A549 (cell line): ENCODE measurements at regions not wholly inside any gene's neighbourhood (a gene's known extent, or its start where the extent isn't known, plus 50 kb on each side); places are given as distances from the start of the nearest gene placed in this dataset.

Source experiments
- ATAC-seq, 2 experiments: fragments of 200-7000 bp in 1 of 2; fragments of >200 bp in 1 of 2; cut with Nextera tagmentation in 1 of 2; cut with Tn5 transposase in 1 of 2; 3 replicates each; pipeline versions ENCODE4 v1.8.0 to v1.9.1; 2018 to 2020; ENCODE audit warnings: mild to moderate bottlenecking in 1 of 2, moderate library complexity in 1 of 2
- CTCF ChIA-PET: fragments of 300-600 bp; sonication (Branson Sonifier 250); formaldehyde crosslinking; extraction: SDS; loops from one replicate; lab custom pipeline; 2021; ENCODE audit warnings: antibody characterized with exemption, inconsistent platforms; lab: Yijun Ruan, JAX
- POLR2A ChIA-PET: fragments of 350-600 bp; formaldehyde crosslinking; extraction: SDS; loops from one replicate; lab custom pipeline; 2021; ENCODE audit warnings: antibody characterized with exemption, inconsistent platforms; lab: Yijun Ruan, JAX
- DNase-seq, 2 experiments: peaks; one replicate each; pipeline versions ENCODE4 v3.0.0 to v3.0.0-alpha.2; 2011 to 2016; ENCODE audit warnings: low read depth in 1 of 2, low spot score in 1 of 2
- FAIRE-seq: peaks from 2 replicates; lab custom pipeline; 2011; peaks lifted over from hg19 to GRCh38; lab: Jason Lieb, UNC
- H3K27ac ChIP-seq, 2 experiments: fragments of >200 bp; sonication (Bioruptor Twin); formaldehyde crosslinking; 3 replicates each; pipeline ENCODE4 v1.5.1; 2016 to 2017
- H3K4me1 ChIP-seq: fragments of >200 bp; sonication (Bioruptor Twin); formaldehyde crosslinking; 3 replicates; pipeline ENCODE4 v1.6.1; 2016
- H3K4me2 ChIP-seq: fragments of >200 bp; sonication (Bioruptor Twin); formaldehyde crosslinking; 3 replicates; pipeline ENCODE4 v1.6.1; 2016
- H3K4me3 ChIP-seq: fragments of >200 bp; sonication (Bioruptor Twin); formaldehyde crosslinking; 3 replicates; pipeline ENCODE4 v1.5.1; 2016
- H3K9me3 ChIP-seq: fragments of >200 bp; sonication (Bioruptor Twin); formaldehyde crosslinking; 3 replicates; pipeline ENCODE4 v1.6.1; 2016
- BHLHE40 ChIP-seq: IDR thresholded peaks from 2 replicates; pipeline ENCODE4 v1.6.1; 2012; ENCODE audit warnings: low read depth, low read length, inconsistent platforms
- CBX8 ChIP-seq: fragments of 200-600 bp; sonication (generic); IDR thresholded peaks from 2 replicates; pipeline ENCODE4 v1.6.1; 2016
- GATA3 ChIP-seq: IDR thresholded peaks from 2 replicates; pipeline ENCODE4 v1.6.1; 2012; ENCODE audit warnings: borderline replicate concordance
- HDAC2 ChIP-seq: fragments of 200-600 bp; sonication (generic); IDR thresholded peaks from 2 replicates; pipeline ENCODE4 v1.6.1; 2016
- HEYL ChIP-seq: fragments of 250-450 bp; sonication (Bioruptor Pico); IDR thresholded peaks from 2 replicates; pipeline ENCODE4 v1.8.0; 2021; ENCODE audit warnings: mild to moderate bottlenecking, moderate library complexity
- HOXA7 ChIP-seq: fragments of 250-450 bp; sonication (Bioruptor Pico); IDR thresholded peaks from 2 replicates; pipeline ENCODE4 v1.5.0; 2020; ENCODE audit warnings: mild to moderate bottlenecking, moderate library complexity
- HOXB13 ChIP-seq: fragments of 250-450 bp; sonication (Bioruptor Pico); IDR thresholded peaks from 2 replicates; pipeline ENCODE4 v1.5.0; 2020; ENCODE audit warnings: low read depth, mild to moderate bottlenecking, moderate library complexity
- JUNB ChIP-seq: fragments of >200 bp; sonication (Bioruptor Twin); formaldehyde crosslinking; IDR thresholded peaks from 2 replicates; pipeline ENCODE4 v1.6.1; 2016
- MAZ ChIP-seq: fragments of 150-350 bp; IDR thresholded peaks from 2 replicates; pipeline ENCODE4 v1.6.1; 2014; ENCODE audit warnings: antibody characterized with exemption, low read depth, low read length, borderline replicate concordance
- MYC ChIP-seq: IDR thresholded peaks from 2 replicates; pipeline ENCODE4 v1.6.1; 2012; ENCODE audit warnings: mild to moderate bottlenecking, inconsistent platforms, low read length, improper control_type of control experiment, borderline replicate concordance
- NFE2L2 ChIP-seq: fragments of 150-350 bp; conservative IDR thresholded peaks from 2 replicates; pipeline ENCODE4 v1.6.1; 2014; ENCODE audit warnings: low read length
- RCOR1 ChIP-seq: fragments of 150-350 bp; IDR thresholded peaks from 2 replicates; pipeline ENCODE4 v1.6.1; 2014; ENCODE audit warnings: antibody characterized with exemption, low read length, low read depth
- SMC3 ChIP-seq: fragments of >200 bp; sonication (Bioruptor Twin); formaldehyde crosslinking; IDR thresholded peaks from 3 replicates; pipeline ENCODE4 v1.6.1; 2018; ENCODE audit warnings: inconsistent platforms
- TFCP2L1 ChIP-seq: fragments of 250-450 bp; sonication (Bioruptor Pico); IDR thresholded peaks from 2 replicates; pipeline ENCODE4 v1.5.0; 2021; ENCODE audit warnings: mild to moderate bottlenecking
- TP53 ChIP-seq: fragments of 250-450 bp; sonication (Bioruptor Pico); IDR thresholded peaks from 2 replicates; pipeline ENCODE4 v1.5.0; 2021; ENCODE audit warnings: mild to moderate bottlenecking, moderate library complexity
- ZNF302 ChIP-seq: fragments of 250-450 bp; sonication (Bioruptor Pico); IDR thresholded peaks from 2 replicates; pipeline ENCODE4 v1.9.0; 2021; ENCODE audit warnings: inconsistent platforms, mild to moderate bottlenecking, moderate library complexity
- ZSCAN20 ChIP-seq: fragments of 250-450 bp; sonication (Bioruptor Pico); IDR thresholded peaks from 2 replicates; pipeline ENCODE4 v1.8.0; 2022; ENCODE audit warnings: mild to moderate bottlenecking, moderate library complexity
- WGBS: methylation state at CpG from one replicate; pipeline ENCODE4 v1.1.6; 2017; ENCODE audit errors: missing lambda C conversion rate; 5-methylcytosine and 5-hydroxymethylcytosine counted together
- TF ChIP-seq, protein P1 (sequence below): fragments of 250-450 bp; sonication (Bioruptor Pico); IDR thresholded peaks from 2 replicates; pipeline ENCODE4 v1.5.0; 2021; ENCODE audit warnings: mild to moderate bottlenecking, moderate library complexity, borderline replicate concordance
- TF ChIP-seq, protein P2 (sequence below): IDR thresholded peaks from 2 replicates; pipeline ENCODE4 v1.6.1; 2012

DNA sequence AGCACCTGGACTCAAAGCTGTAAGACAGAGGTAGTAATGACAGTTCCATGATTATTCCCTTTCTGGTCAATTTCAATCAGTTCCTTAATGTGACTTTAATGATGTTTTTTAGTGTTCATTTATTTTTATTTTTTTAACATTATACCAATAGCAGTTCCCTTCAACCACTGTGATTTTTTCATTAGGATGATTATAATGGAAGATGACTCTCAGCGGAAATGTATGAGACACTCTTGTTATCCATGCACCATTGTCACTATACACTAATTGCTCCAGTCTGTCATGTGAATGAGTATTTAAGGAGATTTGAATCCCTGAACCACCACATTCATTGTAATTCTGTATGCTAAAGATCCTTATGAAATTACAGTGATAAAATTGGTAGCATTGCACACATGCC is 2102.3 kb upstream of the AGA start (continued):
- TF ChIP-seq MAZ: no peak
- no peak for TF ChIP-seq SMC3
- TF ChIP-seq GATA3: no peak

DNA sequence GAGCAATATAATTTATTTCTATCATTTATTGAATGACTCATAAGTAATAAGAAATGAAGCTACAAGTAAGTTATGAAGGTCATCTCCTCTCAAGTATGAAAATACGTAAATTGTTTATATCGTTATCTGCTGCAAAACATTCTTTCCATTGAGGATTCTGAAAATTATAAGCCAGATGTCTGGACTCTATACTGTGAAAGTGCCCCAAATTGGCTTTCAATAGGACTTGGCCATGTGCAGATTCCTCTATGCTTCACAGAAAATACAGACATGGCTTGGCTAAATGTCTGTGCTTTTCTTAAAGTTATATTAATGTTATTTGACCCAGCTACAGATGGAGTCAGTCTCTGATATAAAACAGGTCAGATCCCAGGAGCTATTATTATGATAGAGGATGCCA is 2109.9 kb upstream of the AGA start:
- ChIA-PET POLR2A (no interaction called here), CTCF (no interaction called here)
- no peak for TF ChIP-seq MYC
- no peak for TF ChIP-seq SMC3
- no peak for TF ChIP-seq NFE2L2
- no peak for TF ChIP-seq TP53 (CRISPR knock-in tag)
- DNase-seq (no peak), ATAC-seq (no peak), FAIRE-seq (no peak)
- Histone ChIP-seq H3K4me2 (no peak overlapping the region), H3K27ac (no peak overlapping the region), H3K4me3 (no peak overlapping the region), H3K4me1 (no peaks in the 10 kb centered on the region), H3K9me3 (no peaks in the 10 kb centered on the region)
- 37% methylated on average over 2 of the region's 2 CpGs for WGBS

DNA sequence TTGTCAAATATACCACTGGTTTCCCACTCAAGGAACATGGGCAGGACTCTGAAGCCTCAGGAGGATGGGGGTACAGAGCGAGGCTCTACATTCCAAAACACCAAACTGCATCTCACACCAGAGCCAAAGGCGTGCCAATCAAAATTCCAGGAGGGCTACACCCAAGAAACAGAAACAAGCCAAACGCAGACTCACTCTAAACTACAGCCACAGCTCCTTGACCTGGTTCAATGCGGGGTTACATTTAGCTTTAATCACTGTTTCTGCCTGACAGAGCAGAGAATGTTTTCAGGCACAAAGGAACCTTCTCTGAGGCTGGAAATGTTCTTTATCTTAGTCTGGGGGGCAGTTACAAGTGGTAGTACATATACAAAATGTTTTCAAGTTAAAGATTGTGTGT is 2121.5 kb upstream of the AGA start:
- DNase-seq (no peak), FAIRE-seq (no peak), ATAC-seq (no peak)
- H3K4me1 ChIP-seq: no peaks in the 10 kb centered on the region
- H3K9me3 ChIP-seq: no peaks in the 10 kb centered on the region
- TF ChIP-seq, protein P1, sequence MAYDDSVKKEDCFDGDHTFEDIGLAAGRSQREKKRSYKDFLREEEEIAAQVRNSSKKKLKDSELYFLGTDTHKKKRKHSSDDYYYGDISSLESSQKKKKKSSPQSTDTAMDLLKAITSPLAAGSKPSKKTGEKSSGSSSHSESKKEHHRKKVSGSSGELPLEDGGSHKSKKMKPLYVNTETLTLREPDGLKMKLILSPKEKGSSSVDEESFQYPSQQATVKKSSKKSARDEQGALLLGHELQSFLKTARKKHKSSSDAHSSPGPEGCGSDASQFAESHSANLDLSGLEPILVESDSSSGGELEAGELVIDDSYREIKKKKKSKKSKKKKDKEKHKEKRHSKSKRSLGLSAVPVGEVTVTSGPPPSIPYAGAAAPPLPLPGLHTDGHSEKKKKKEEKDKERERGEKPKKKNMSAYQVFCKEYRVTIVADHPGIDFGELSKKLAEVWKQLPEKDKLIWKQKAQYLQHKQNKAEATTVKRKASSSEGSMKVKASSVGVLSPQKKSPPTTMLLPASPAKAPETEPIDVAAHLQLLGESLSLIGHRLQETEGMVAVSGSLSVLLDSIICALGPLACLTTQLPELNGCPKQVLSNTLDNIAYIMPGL (CRISPR knock-in tag): no peak
- TF ChIP-seq HEYL (CRISPR knock-in tag) (no peak), RCOR1 (no peak), CBX8 (no peak), HOXB13 (CRISPR knock-in tag) (no peak), ZNF302 (no peak), NFE2L2 (no peak), MYC (no peak), TFCP2L1 (CRISPR knock-in tag) (no peak), JUNB (no peak)
- TF ChIP-seq, protein P2, sequence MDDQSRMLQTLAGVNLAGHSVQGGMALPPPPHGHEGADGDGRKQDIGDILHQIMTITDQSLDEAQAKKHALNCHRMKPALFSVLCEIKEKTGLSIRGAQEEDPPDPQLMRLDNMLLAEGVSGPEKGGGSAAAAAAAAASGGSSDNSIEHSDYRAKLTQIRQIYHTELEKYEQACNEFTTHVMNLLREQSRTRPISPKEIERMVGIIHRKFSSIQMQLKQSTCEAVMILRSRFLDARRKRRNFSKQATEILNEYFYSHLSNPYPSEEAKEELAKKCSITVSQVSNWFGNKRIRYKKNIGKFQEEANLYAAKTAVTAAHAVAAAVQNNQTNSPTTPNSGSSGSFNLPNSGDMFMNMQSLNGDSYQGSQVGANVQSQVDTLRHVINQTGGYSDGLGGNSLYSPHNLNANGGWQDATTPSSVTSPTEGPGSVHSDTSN: no peak
- 20% methylated on average over 4 of the region's 4 CpGs for WGBS
- H3K27ac ChIP-seq: no peak overlapping the region
- H3K4me3 ChIP-seq: no peak overlapping the region
- no peak overlapping the region for H3K4me2 ChIP-seq
- ChIA-PET POLR2A (no interaction called here), CTCF (no interaction called here)

DNA sequence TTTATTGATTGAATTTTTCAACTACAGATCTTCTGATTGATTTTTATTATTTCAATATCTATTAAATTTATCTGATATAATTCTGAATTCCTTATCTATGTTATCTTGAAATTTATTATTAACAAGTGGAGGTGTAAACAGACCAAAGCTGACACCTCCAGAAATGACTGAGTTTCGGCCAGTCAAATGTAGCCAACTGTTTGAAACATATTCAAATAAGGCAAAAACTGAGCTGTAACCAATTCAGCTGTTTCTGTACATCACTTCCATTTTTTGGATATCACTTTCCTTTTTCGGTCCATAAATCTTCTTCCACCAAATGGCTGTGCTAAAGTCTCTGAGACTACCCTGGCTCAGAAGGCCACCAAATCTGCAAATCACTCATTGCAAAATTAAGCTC is 2127.3 kb upstream of the AGA start:
- FAIRE-seq: no peak
- no peaks in the 10 kb centered on the region for H3K9me3 ChIP-seq
- no peak overlapping the region for H3K4me2 ChIP-seq
- H3K4me1 ChIP-seq: no peaks in the 10 kb centered on the region
- H3K4me3 ChIP-seq: no peak overlapping the region
- no peak for ATAC-seq
- TF ChIP-seq BHLHE40 (no peak), HDAC2 (no peak), TP53 (CRISPR knock-in tag) (no peak), RCOR1 (no peak), HOXA7 (CRISPR knock-in tag) (no peak), ZSCAN20 (CRISPR knock-in tag) (no peak)
- TF ChIP-seq, protein P2: no peak
- DNase-seq: no peak
- POLR2A ChIA-PET: no interaction called here
- CTCF ChIA-PET: no interaction called here
- no peak overlapping the region for H3K27ac ChIP-seq
- 5% methylated on average over 2 of the region's 2 CpGs for WGBS
